Hematopoietic multipotent progenitor cell treated with erythropoietin and hydrocortisone succinate and interleukin-3 and kit ligand, for 8 days (in vitro differentiated cells): ENCODE measurements at regions not wholly inside any gene's neighbourhood (a gene's known extent, or its start where the extent isn't known, plus 50 kb on each side); places are given as distances from the start of the nearest gene placed in this dataset.

Experiments used
- DNase-seq: peaks from one replicate; pipeline ENCODE4 v3.0.0-alpha.2; 2015

DNA sequence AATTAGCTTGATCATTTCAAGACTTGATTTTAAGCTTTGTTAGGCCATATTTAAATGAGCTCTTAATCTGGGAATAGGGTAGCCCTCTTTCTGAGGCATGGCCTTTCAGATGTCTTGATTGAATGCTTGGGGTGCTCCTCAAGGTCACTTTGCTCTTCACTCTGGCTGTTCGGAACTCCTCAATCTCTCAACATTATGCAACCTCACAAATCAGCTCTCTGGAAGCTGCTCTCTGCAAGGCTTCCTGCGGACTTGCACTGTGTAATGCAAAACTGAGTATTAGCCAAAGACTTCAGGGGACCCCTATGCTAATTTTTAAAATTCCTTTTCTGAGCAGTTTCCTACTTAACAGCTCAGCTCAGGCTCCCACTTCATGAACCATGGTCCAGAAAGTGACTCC lies 398.3 kb downstream of the PRDM5 start:
- no peak for DNase-seq

DNA sequence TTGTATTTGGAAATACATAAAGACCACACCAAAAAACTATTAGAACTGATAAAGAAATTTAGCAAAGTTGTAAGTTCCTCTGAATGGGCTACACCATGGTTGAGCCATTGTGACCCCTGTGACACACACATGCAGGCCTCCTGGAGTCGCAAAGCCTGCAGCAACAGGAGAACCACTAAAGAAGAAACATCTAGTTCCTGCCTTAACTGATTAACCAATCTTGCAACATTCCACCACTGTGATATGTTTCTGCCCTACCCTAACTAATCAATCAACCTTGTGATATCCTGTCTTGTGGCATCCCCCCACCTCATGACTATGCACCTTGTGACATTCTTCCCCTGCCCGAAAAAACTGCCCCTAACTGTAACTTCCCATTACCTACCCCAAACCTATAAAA lies 401.8 kb downstream of the PRDM5 start:
- no peak for DNase-seq

DNA sequence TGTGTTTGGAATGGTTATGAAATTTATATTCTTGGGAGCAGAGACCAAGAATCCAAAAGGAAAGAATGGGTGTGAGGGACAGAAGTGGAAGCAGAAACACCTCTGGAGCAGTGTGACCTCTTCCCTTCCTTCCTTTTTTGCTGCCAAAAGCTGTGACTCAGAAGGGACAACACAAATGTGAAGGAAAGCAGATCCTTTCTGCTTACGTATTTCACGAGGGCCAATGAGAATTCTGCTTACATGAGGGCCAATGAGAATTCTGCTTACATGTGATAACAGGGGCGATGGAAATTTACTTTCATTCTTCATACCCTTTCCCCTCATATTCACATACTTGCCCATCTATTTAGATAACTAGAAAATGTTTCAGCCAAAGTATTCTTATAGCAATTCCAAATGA lies 404.6 kb downstream of the PRDM5 start:
- no peak for DNase-seq

DNA sequence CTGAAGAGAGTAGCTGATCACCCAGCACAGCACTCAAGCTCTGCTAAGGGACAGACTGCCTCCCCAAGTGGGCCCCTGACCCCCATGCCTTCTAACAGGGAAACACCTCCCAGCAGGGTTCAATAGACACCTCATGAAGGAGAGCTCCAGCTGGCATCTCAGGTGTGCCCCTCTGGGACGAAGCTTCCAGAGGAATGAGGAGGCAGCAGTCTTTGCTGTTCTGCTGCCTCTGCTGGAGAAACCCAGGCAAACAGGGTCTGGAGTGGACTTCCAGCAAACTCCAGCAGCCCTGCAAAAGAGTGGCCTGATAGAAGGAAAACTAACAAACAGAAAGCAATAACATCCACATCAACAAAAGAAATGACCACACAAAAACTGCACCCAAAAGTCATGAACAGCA lies 412.8 kb downstream of the PRDM5 start:
- no peak for DNase-seq

DNA sequence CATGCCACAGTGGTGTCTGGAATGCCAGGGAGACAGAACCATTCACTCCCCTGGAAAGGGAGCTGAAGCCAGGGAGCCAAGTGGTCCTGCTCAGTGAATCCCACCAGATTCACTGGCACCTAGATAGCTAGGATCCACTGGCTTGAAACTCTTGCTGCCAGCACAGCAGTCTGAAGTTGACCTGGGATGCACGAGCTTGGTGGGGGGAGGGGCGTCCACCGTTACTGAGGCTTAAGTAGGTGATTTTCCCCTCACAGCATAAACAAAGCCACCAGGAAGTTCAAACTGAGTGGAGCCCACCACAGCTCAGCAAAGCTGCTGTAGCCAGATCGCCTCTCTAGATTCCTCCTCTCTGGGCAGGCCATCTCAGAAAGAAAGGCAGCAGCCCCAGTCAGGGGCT lies 413.3 kb downstream of the PRDM5 start:
- no peak for DNase-seq

DNA sequence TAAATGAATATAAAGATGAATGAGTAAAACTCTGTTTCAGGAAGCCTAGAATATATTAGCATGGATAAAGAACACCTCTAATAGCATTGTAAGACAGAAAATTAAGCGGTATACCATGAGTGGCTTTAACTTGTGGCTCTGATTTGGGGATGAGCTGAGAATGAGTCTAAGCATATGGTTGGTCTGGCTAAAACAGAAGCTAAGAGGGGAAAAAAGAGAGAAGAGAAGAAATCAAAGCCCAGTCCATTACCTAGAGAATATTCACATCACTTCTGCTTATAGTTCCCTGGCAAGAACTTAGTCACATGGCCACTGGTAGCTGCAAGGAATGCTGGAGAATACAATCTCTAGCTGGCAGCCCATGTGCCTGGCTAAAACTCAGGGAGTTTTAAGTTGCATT lies 414.5 kb downstream of the PRDM5 start:
- DNase-seq = no peak

DNA sequence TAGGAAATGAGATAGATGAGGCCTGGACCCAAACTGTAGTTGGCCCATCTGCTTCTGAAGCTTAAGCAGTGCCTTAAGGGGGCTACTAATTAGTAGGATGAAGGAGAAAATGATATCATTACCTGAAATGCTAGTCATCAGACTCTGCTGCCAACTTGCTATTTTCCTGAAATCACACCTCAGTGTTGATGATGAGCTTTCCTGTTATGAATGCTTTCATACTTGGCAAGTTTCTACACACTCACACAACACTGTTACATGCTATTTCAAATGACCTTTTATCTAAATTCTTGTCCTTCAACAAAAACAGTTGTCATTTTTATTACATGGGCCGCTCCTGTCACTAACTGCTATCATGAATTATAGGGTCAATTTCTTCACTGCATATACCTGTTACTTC lies 416.0 kb downstream of the PRDM5 start:
- no peak for DNase-seq

DNA sequence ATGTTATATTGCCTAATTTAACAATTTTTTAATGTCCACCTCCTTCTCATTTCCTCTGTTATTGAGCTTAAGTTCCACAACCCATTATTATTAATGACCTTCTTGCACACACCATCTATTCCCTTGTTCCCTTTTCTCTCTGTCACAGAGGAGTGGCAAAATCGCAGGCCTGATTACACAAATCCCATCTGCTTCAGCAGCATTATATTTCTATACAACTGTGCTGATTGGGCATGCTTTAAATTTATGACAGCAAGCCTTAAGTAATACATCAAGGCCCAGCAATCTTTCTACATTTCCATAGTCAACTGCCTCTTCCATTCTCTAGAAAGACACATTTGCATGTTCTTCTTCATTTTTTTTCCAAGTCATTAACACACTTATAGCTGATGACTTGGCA lies 423.8 kb downstream of the PRDM5 start:
- DNase-seq = no peak

DNA sequence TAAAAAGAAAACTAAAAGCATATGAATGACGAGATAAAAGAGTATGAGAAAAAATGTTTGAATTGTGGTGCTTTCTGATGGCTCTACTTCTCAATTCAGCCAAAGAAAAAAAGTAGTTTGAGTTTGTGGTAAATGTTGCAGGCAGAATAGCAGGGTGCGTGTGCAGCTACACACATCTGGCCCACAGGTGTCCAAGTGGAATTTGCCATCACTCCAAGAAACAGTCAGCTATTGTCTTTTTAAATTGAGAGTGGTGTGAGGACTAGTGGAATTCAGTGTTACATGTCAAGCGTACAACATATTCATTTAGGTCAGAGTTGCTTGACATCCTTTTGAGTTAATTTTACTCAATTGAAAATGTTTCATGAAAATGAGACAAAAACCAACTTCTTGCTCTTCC lies 424.8 kb upstream of the MAD2L1 start:
- no peak for DNase-seq

DNA sequence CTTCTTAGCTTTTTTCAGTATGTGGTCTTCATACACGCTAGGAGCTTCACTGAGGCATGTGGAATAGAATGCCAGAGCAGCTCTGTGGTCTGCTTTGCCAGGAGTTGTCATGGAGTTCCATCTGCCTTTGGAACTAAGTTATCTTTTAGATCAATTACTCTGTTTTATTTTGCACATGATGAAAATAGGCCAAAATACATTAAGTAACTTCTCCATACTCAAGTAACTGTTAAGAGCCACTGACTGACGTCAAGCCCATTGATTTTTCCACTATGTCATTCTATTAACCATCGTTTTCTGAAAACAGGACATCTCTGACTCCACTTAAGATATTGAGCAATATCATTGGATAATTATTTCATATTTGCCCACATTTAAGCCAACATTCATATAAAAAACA lies 415.1 kb upstream of the MAD2L1 start:
- DNase-seq = no peak

DNA sequence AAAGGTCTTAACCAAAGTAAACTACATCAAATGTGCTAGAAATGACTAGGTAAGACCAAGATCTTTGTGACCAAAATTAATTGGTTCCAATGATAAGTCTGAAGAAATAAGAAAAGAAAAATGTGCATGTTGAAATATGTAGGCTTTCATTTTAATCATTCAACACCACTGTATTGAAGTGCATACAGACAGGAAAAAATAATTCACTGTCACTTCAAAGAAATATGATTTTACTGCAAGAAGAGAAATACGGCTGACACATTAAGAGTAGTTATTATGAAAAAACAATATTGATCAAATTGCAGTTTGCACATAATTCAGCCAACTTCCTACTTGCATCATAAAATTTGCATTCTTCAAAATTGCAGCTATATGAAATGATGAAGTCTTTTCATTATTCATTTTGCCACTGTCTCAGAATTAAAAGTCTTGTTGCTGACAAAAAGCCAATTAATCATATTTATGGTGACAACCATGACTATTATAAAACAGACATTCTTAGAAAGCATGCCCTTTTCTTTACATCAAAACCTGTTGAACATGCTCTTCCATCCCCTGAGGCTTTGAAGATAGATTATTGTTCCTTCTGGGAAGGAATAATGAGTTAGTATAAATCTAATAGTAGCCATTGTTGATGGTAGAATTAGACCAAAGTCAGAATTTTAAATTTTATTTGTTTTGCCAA lies 405.9 kb upstream of the MAD2L1 start:
- DNase-seq = no peak

DNA sequence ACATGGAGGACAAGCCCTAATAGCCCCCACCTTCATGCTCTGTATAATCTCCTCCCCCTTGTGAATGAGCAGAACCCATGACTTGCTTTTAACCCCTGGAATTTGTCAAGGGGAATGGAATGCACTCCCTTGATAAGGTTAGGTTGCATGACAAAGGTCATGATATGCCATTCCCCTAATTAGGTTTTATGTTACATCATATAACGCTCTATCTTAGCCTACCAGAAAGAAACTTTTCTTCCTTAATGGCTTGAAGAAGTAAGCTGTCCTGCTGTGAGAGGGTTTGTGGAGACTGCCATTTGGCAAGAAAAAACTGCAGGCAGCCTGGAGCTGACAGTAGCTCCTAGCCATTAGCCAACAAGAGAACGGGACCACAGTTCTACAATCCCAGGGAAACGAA lies 399.8 kb upstream of the MAD2L1 start:
- DNase-seq = no peak

DNA sequence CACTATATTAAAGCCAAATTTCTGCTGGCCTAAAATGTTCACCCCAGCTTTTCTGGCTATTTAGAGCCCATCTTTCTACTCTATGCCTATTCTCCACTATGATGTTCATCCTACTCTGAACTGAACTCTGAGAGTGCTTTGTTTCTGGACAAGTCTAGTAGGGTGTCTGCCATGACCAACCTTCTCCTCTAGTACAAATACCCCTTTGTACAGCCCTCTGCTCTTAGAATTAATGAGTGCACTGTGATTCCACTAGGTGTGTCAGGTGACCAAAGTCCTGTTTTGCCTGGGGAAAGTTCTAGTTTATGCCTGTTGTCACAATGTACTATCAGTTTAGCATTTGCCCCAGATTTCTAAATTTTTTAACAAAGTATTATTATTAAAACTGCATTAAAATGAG lies 388.1 kb upstream of the MAD2L1 start:
- no peak for DNase-seq

DNA sequence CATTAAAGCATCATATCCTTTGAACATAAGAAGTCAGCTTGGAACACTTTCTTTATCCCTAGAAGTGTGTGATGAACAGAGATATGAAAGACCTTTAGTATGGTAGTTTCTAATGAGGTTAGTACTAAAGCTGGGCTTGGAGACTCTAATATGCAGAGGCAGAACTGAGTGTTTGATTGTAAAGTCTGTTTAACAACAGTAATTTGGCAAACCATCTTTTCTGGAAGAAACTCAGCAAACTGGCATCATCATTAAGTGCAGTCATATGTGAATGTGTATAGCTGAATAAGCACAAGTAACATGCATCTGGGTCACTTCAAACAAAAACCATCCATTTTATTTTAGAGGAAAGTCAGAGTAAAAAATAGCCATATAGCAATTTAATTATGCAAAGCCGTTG lies 385.9 kb upstream of the MAD2L1 start:
- DNase-seq = no peak

DNA sequence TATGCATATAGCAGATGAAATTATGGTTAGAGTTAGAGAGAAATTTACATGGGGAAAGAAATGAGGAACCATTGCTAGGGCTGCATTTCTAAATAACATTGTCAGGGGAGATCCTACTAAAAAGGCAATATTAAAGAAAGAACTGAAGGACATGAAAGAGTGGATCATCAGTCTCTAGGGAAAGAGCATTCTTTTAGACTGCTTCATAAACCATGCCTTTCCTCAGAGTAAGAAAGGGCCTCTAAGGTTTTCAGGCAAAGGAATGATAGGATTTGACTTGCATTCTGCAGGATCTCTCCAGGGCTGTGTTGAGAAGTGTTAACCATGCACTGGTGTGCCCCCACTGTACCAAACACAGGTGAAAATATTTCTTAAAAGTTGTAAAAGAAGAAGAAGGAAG lies 385.4 kb upstream of the MAD2L1 start:
- no peak for DNase-seq

DNA sequence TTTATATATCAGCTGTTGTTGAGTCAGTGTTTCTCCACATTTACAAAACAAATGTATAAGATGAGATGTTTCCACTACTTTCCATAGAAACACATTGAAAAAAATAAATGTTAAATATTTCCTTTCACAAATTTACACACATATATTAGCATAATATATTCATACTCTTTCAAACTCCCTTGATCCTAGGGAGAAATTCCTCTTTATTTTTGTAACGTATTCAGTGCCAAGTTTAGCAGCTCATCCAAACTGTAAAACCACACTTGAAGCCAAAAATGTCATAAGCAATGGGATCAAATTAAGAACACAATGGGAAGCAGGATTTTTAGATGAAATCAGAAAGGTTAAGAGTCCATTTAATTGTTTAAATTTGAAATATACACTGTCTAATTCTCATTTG lies 381.1 kb upstream of the MAD2L1 start:
- DNase-seq = no peak

DNA sequence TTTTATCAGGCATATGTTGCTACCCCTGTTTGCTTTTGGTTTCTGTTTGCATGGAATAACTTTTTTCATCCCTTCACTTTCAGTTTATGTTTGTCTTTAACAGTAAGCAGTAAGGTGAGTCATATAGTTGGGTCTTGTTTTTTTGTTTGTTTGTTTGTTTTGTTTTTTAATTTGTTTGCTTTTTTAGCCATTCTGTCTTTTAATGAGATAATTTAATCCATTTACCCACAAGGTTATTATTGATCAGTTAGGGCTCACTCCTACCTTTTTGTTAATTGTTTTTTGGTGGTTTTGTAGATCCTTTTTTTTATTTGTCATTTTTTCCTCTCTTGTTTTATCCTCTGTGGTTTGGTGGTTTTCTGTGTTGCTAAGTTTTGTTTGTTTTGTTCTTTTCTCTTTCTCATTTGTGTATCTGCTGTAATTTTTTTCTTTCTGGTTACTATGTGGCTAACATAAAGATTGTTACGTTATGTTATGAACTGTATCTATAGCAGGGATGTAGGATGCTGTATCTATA lies 379.5 kb upstream of the MAD2L1 start:
- DNase-seq = no peak

DNA sequence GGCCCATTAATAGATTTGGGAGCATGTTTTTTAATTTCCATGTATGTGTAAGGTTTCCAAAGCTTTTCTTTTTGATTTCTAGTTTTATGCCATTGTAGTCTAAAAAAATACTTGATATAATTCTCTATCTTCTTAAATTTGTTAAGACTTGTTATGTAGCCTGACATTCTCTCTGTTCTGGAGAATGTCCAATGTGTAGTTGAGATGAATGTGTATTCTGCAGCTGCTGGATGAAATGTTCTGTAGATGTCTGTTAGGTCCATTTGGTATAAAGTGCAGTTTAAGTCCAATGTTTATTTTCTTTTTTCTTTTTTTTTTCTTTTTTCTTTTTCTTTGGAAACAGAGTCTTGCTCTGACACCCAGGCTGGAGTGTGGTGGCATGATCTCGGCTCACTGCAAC lies 378.5 kb upstream of the MAD2L1 start:
- DNase-seq = no peak

DNA sequence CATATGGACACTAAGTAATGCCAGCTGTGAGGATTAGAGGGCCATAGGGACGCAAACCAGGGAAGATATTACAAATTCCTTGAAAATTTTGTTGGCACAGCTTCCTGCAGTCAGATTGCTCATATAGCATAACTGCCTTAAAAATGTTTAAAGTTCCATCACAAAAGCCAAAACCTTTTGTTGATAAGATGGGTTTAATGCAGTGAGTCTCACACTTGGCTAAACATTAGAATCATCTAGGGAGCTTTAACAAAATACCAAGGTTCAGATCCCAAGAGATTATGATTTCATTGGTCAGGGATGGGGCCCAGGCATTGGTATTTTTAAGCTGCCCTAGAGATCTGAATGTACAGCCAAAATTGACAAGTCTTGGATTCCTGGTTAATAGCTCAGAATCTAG lies 376.5 kb upstream of the MAD2L1 start:
- DNase-seq = no peak

DNA sequence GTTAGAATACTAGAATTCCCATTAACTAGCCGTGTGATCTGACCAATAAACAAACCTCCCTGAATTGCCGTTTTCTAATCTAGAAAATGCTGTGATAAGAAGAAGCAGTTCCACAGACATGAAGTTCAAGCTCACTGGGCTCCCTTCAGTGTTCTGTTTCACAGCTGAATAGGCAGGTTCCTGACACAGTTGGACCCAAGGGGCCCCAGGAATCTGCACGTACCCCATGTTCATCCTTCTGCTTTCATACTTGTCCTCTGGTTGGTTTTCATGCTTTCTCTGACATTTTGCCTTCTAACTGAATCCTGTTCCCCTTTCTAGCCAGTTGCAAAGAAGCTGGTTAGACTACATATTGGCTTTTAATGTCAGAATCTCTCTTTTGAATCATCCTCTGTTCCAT lies 374.1 kb upstream of the MAD2L1 start:
- DNase-seq = no peak

DNA sequence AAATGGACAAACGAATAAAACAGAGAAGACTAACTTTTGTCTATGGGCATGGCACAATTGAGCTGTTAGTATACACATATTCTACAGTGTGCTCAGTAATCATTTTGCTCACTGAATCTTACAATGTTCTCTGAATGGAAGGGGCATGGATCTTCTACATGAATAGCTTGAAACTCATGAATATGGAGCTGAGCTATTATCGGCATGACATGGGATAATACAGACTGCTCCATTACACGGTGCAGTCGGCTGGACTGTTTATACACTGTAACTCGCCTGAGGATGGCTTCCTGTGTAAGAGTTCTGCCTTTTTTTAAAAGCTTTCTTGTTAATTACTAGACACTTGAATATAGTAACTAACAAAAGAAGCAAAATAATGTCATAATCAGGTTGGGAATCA lies 368.5 kb upstream of the MAD2L1 start:
- no peak for DNase-seq

DNA sequence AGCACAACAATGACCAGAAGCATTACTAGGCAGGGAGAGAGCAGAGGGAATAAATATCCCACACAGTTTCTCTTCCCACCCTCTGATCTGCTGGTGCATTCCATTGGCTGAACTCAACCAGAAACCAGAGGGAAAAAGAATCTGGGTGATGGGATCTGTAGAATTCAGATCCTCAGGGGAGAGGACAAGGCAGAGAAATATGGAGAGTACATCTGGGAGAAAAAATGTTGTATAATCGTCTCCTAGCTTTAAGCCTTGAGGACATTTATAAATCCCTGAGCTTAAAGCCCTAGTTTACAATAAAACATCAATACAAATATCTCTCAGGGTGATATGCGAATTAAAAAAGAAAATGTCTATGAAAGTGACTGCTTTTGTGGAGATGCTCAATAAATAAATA lies 368.1 kb upstream of the MAD2L1 start:
- DNase-seq = no peak

DNA sequence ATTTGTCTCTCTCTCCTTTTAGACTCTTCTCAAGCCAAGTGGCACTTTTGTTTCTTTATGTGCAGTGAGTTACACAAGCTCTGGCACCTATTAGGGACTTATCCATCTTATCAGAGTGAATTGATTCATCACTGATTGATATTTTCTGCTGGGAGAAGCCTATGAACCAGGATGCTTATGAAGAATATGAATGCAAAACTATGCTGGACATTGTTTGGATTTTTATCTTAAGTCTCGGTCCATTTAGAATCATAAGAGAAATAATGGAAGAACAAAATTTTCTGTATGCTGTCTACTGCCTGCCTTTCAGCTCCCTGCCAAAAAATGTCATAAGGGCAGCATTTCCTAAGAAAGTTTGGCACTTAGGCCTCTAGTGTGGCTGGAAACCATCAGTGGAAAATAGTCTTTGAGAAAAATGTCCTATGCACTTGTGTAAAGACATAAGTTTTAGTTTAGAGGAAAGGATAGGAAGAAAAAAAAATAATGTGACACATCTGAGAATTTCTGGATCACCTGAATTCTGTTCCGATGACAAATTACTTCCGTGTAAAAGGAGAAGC lies 365.7 kb upstream of the MAD2L1 start:
- no peak for DNase-seq

DNA sequence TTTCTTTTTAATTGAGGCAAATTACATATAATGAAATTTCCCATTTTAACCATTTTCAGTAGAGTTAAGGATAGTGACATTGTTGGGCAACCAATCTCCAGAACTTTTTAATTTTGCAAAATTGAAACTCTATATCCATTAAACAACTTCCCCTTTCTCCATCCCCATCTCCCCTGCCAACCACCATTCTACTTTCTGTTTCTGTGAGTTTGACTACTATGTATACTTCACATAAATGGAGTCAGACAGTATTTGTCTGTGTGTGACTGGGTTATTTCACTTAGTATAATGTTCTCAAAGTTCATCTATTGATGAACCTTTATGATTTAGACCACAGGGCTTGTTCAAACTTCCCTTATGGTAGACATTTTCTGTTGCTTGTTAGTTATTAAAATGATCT lies 364.5 kb upstream of the MAD2L1 start:
- DNase-seq = no peak

DNA sequence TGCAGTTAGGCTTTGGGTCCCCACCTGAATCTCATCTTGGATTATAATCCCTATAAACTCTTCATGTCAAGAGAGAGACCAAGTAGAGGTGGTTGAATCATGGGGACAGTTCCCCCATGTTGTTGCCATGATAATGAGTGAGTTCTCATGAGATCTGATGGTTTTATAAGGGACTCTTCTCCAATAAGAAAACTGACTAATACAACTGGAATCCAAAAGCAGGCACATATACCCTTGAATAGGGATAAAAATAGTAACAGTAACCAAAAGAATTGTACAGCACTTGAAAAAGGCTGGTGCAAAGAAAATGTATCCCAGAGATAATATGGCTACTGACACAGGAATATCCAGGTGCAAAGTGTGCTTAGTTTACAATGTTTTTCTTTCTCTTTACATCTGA lies 351.5 kb upstream of the MAD2L1 start:
- no peak for DNase-seq
